ENCODE measurements at regions not wholly inside any gene's neighbourhood (a gene's known extent, or its start where the extent isn't known, plus 50 kb on each side); places are given as distances from the start of the nearest gene placed in this dataset.

DNA sequence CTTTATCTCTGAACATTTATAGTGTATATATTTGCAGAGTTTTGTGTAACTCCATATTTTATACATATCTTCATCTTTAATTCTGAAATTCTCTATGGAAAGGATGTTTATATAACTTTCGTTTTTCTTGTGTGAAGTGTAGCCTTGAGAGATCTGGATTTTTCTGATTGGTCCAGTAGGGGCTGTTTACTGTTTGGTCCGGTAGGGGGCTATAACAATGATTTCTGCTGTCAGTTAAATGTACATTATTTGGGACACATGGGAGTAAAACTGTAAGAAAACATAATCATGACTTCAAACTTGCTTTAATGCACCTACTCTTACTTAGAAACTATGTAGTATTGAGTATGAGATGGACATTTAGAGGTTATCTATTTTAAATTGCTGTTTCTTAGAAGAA is 527.1 kb upstream of the ARRDC3 start:
- Histone ChIP-seq H3K9me3 (ENCODE audit: insufficient read depth, low read depth, low read length) (no peaks in the 10 kb centered on the region), H3K9ac (ENCODE audit: low read depth, low read length, poor library complexity, severe bottlenecking) (no peak overlapping the region), H3K9me2 (replicated peaks; ENCODE audit: low read depth, low read length) (no peaks in the 10 kb centered on the region), H3K4me1 (ENCODE audit: insufficient read depth, low read length, poor library complexity, severe bottlenecking) (no peaks in the 10 kb centered on the region), H3K27me3 (ENCODE audit: insufficient read depth, low read length, poor library complexity, severe bottlenecking) (no peaks in the 10 kb centered on the region), H4K20me1 (ENCODE audit: insufficient read depth, low read length, poor library complexity, severe bottlenecking) (no peaks in the 10 kb centered on the region), H3K4me3 (ENCODE audit: low read length, poor library complexity, severe bottlenecking) (no peak overlapping the region), H3F3A (ENCODE audit: low read depth) (no peaks in the 10 kb centered on the region), H2AFZ (ENCODE audit: low read length) (no peak overlapping the region), H3K79me2 (ENCODE audit: insufficient read depth, low read length) (no peaks in the 10 kb centered on the region), H3K4me2 (ENCODE audit: low read depth, low read length, poor library complexity, severe bottlenecking) (no peak overlapping the region), H3K36me3 (ENCODE audit: insufficient read depth, low read length) (no peaks in the 10 kb centered on the region)
- no peak for TF ChIP-seq EZH2phosphoT487 (IDR thresholded peaks at IDR 0.05; ENCODE audit: borderline replicate concordance)
- TF ChIP-seq, protein P1, sequence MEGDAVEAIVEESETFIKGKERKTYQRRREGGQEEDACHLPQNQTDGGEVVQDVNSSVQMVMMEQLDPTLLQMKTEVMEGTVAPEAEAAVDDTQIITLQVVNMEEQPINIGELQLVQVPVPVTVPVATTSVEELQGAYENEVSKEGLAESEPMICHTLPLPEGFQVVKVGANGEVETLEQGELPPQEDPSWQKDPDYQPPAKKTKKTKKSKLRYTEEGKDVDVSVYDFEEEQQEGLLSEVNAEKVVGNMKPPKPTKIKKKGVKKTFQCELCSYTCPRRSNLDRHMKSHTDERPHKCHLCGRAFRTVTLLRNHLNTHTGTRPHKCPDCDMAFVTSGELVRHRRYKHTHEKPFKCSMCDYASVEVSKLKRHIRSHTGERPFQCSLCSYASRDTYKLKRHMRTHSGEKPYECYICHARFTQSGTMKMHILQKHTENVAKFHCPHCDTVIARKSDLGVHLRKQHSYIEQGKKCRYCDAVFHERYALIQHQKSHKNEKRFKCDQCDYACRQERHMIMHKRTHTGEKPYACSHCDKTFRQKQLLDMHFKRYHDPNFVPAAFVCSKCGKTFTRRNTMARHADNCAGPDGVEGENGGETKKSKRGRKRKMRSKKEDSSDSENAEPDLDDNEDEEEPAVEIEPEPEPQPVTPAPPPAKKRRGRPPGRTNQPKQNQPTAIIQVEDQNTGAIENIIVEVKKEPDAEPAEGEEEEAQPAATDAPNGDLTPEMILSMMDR (conservative IDR thresholded peaks at IDR 0.05; ENCODE audit: low read length), result no peak

DNA sequence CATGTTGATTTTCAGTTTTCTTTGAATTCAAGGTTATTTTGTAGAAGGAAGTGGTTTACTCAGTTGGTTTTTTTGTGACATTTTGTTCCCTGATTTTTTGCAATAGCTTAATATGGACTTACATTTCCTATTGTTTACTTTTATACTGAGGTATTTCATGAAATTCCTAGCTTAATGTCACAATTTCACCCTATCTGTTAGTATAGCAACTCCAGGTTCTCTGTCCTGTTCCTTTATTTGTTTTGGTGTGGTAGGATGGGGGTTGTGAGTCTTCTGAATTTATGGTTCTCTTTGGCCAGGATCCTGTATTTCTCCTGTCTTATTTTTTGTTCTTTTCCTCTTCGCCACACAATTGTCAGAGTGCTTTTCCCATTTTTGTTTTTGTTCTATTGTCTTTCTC is 523.4 kb upstream of the ARRDC3 start:
- no peaks in the 10 kb centered on the region for H3K9me2 ChIP-seq (replicated peaks; ENCODE audit: low read depth, low read length)
- no peak overlapping the region for H3K4me2 ChIP-seq (ENCODE audit: low read depth, low read length, poor library complexity, severe bottlenecking)
- no peaks in the 10 kb centered on the region for H3K27me3 ChIP-seq (ENCODE audit: insufficient read depth, low read length, poor library complexity, severe bottlenecking)
- H3K9ac ChIP-seq (ENCODE audit: low read depth, low read length, poor library complexity, severe bottlenecking), result no peak overlapping the region
- H2AFZ ChIP-seq (ENCODE audit: low read length), result no peak overlapping the region
- TF ChIP-seq, protein P1 (conservative IDR thresholded peaks at IDR 0.05; ENCODE audit: low read length), result no peak
- TF ChIP-seq EZH2phosphoT487 (IDR thresholded peaks at IDR 0.05; ENCODE audit: borderline replicate concordance), result no peak
- no peak overlapping the region for H3K4me3 ChIP-seq (ENCODE audit: low read length, poor library complexity, severe bottlenecking)
- H3K36me3 ChIP-seq (ENCODE audit: insufficient read depth, low read length), result no peaks in the 10 kb centered on the region
- no peaks in the 10 kb centered on the region for H3K9me3 ChIP-seq (ENCODE audit: insufficient read depth, low read depth, low read length)
- no peaks in the 10 kb centered on the region for H3K79me2 ChIP-seq (ENCODE audit: insufficient read depth, low read length)
- H4K20me1 ChIP-seq (ENCODE audit: insufficient read depth, low read length, poor library complexity, severe bottlenecking), result no peaks in the 10 kb centered on the region
- H3F3A ChIP-seq (ENCODE audit: low read depth), result no peaks in the 10 kb centered on the region
- no peaks in the 10 kb centered on the region for H3K4me1 ChIP-seq (ENCODE audit: insufficient read depth, low read length, poor library complexity, severe bottlenecking)

DNA sequence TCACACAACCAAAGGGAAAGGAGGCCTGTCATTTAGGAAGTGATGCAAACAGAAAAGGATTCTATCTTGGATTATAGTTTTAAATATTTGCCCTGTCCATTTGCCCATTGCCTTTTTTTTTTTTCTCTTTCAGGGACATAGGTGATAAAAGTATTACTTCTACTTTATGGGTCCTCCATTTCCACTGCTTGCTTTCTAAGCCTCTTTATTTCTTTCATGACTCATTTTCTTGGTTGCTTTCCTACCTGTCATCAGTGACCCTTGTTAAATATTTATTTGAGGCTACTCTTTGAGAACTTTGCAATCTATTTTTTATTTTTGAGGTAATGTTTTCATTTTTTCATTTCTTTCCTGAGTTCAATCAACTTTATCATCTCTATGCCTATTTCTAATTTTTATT is 522.9 kb upstream of the ARRDC3 start:
- Histone ChIP-seq H3F3A (ENCODE audit: low read depth) (no peaks in the 10 kb centered on the region), H3K4me3 (ENCODE audit: low read length, poor library complexity, severe bottlenecking) (no peak overlapping the region), H4K20me1 (ENCODE audit: insufficient read depth, low read length, poor library complexity, severe bottlenecking) (no peaks in the 10 kb centered on the region), H3K9ac (ENCODE audit: low read depth, low read length, poor library complexity, severe bottlenecking) (no peak overlapping the region), H3K27me3 (ENCODE audit: insufficient read depth, low read length, poor library complexity, severe bottlenecking) (no peaks in the 10 kb centered on the region), H3K79me2 (ENCODE audit: insufficient read depth, low read length) (no peaks in the 10 kb centered on the region), H3K36me3 (ENCODE audit: insufficient read depth, low read length) (no peaks in the 10 kb centered on the region), H3K9me2 (replicated peaks; ENCODE audit: low read depth, low read length) (no peaks in the 10 kb centered on the region), H3K4me1 (ENCODE audit: insufficient read depth, low read length, poor library complexity, severe bottlenecking) (no peaks in the 10 kb centered on the region), H2AFZ (ENCODE audit: low read length) (no peak overlapping the region), H3K9me3 (ENCODE audit: insufficient read depth, low read depth, low read length) (no peaks in the 10 kb centered on the region), H3K4me2 (ENCODE audit: low read depth, low read length, poor library complexity, severe bottlenecking) (no peak overlapping the region)
- no peak for TF ChIP-seq EZH2phosphoT487 (IDR thresholded peaks at IDR 0.05; ENCODE audit: borderline replicate concordance)
- TF ChIP-seq, protein P1 (conservative IDR thresholded peaks at IDR 0.05; ENCODE audit: low read length), result no peak

Data from Loucy (cell line).